IPS DF 6.9 (cell line): ENCODE measurements at regions not wholly inside any gene's neighbourhood (a gene's known extent, or its start where the extent isn't known, plus 50 kb on each side); places are given as distances from the start of the nearest gene placed in this dataset.

Source experiments
- DNase-seq: peaks from one replicate; pipeline ENCODE4 v3.0.0-alpha.2; 2013; ENCODE audit warnings: low read depth, low spot score
- H3K27ac ChIP-seq: one replicate; pipeline ENCODE4 v1.5.1; 2013; ENCODE audit warnings: low read length, control low read depth
- H3K27me3 ChIP-seq: 2 replicates; pipeline ENCODE4 v1.6.1; 2013; ENCODE audit warnings: mild to moderate bottlenecking, low read length; ENCODE audit not compliant: control insufficient read depth, insufficient read depth
- H3K36me3 ChIP-seq: 2 replicates; pipeline ENCODE4 v1.6.1; 2013; ENCODE audit warnings: low read length; ENCODE audit not compliant: control insufficient read depth, insufficient read depth
- H3K4me1 ChIP-seq: 2 replicates; pipeline ENCODE4 v1.6.1; 2013; ENCODE audit warnings: low read length; ENCODE audit not compliant: control insufficient read depth, insufficient read depth
- H3K4me3 ChIP-seq: 2 replicates; pipeline ENCODE4 v1.5.1; 2013; ENCODE audit warnings: mild to moderate bottlenecking, low read length
- H3K9me3 ChIP-seq: 2 replicates; pipeline ENCODE4 v1.6.1; 2013; ENCODE audit warnings: low read length, inconsistent platforms; ENCODE audit not compliant: control insufficient read depth, insufficient read depth
- WGBS: extraction: QIAGEN DNeasy Blood & Tissue Kit; methylation state at CpG from one replicate; pipeline ENCODE4 v1.1.7; 2013; ENCODE audit warnings: mixed read lengths, missing lambda C conversion rate; ENCODE audit not compliant: insufficient read length, insufficient coverage; 5-methylcytosine and 5-hydroxymethylcytosine counted together

- DNase-seq = no peak
- Histone ChIP-seq H3K4me1 (no peaks in the 10 kb centered on the region; the same call in 1 of the 2 replicates), H3K27ac (no peak overlapping the region), H3K9me3 (no peaks in the 10 kb centered on the region), H3K36me3 (no peaks in the 10 kb centered on the region), H3K4me3 (no peak overlapping the region), H3K27me3 (no peaks in the 10 kb centered on the region)
- WGBS = no CpG with 5 or more reads among the region's 4 CpGs
Measured at GRCh38 chr6:4319981-4320683, 184.8 kb upstream of the ECI2 start.

DNA sequence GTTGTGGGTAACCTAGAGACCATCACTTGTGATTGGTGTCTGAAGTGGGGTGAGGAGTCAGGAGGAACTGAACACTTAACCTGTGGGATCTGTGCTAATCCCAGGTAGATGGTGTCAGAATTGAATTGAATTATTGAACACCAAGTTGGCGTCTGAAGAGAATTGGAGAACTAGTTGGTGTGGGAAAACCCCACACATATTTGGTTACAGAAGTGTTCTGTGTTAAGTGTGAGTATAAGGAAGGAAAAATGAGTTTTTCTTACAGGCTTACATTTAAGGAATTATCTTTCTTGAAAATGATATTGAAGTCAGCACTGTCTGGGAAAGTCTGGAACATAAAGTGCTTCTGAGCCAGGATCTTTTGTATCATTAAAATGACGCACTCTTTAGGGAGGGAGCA lies 182.9 kb upstream of the ECI2 start:
- no peaks in the 10 kb centered on the region for H3K36me3 ChIP-seq
- H3K4me1 ChIP-seq = no peaks in the 10 kb centered on the region; the same call in 1 of the 2 replicates
- no peak overlapping the region for H3K27ac ChIP-seq
- no CpG with 5 or more reads among the region's 2 CpGs for WGBS
- no peak overlapping the region for H3K4me3 ChIP-seq
- DNase-seq = no peak
- H3K9me3 ChIP-seq = no peaks in the 10 kb centered on the region
- H3K27me3 ChIP-seq = no peaks in the 10 kb centered on the region

DNA sequence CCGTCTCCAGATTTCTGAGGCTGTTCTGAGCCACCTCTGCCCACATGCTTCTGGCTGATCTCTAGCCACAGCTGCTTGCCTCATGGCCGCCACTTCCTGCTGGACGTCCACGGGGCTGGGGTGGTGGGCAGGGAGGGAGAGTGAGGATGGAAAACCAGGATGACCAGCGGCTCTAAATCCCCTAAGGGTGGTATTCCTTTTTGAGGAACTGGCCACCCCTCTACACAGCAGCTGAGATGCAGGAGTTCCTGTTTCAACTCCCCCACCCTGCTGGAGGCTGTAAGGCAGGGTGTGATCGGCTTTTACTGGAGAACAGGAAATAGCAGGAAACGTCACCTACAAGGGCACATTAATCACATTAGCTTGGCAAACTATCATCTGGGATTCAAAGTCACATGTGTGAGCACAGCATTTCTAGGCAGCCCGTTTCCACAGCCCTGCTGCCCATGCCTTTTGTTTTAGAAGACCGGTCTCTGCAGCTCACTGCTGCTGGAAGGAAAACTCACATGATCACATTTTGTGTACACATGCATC lies 181.6 kb upstream of the ECI2 start:
- Histone ChIP-seq H3K27ac (no peak overlapping the region), H3K27me3 (no peaks in the 10 kb centered on the region), H3K9me3 (no peaks in the 10 kb centered on the region), H3K36me3 (no peaks in the 10 kb centered on the region), H3K4me3 (no peak overlapping the region), H3K4me1 (no peaks in the 10 kb centered on the region)
- DNase-seq = no peak
- WGBS = no CpG with 5 or more reads among the region's 9 CpGs

- DNase-seq = no peak
- Histone ChIP-seq H3K4me1 (no peaks in the 10 kb centered on the region), H3K9me3 (no peaks in the 10 kb centered on the region), H3K4me3 (no peak overlapping the region), H3K27me3 (no peaks in the 10 kb centered on the region), H3K27ac (no peak overlapping the region), H3K36me3 (no peaks in the 10 kb centered on the region)
- no CpG with 5 or more reads among the region's 2 CpGs for WGBS
Measured at GRCh38 chr6:4314201-4314707, 178.9 kb upstream of the ECI2 start.

DNA sequence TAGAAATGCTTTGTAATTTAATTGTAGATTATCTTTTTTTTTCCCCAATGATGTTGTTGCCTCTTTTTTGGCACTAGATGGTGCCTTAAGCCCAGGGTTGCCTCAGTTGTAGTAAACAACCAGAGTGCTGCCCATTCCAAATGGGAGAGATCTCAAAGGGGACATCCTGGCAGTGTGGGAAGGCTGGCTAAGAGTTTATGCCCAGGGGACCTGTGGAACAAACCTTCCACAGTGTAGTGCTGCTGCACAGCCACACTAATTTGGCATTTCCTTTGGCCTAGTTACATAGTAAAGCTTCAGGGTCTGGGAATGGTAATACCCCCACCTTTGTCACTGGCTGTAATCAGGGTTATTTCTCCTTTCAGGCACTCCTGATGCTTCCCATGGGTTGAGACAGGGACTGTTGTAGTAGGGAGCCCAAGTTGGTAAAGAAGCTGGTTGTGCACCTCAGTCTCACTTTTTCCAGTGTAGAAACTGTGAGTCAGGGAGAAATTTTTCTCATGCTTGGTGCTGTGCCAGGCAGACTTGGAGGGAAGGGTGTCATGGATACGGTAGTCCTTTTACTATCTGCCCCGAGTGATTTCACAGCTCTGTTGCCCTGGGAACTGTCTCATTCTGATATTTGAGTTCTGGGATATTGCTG lies 177.8 kb upstream of the ECI2 start:
- Histone ChIP-seq H3K9me3 (no peaks in the 10 kb centered on the region), H3K36me3 (no peaks in the 10 kb centered on the region), H3K27me3 (no peaks in the 10 kb centered on the region), H3K4me1 (no peaks in the 10 kb centered on the region), H3K4me3 (no peak overlapping the region), H3K27ac (no peak overlapping the region)
- no CpG with 5 or more reads among the region's 2 CpGs for WGBS
- DNase-seq = no peak

DNA sequence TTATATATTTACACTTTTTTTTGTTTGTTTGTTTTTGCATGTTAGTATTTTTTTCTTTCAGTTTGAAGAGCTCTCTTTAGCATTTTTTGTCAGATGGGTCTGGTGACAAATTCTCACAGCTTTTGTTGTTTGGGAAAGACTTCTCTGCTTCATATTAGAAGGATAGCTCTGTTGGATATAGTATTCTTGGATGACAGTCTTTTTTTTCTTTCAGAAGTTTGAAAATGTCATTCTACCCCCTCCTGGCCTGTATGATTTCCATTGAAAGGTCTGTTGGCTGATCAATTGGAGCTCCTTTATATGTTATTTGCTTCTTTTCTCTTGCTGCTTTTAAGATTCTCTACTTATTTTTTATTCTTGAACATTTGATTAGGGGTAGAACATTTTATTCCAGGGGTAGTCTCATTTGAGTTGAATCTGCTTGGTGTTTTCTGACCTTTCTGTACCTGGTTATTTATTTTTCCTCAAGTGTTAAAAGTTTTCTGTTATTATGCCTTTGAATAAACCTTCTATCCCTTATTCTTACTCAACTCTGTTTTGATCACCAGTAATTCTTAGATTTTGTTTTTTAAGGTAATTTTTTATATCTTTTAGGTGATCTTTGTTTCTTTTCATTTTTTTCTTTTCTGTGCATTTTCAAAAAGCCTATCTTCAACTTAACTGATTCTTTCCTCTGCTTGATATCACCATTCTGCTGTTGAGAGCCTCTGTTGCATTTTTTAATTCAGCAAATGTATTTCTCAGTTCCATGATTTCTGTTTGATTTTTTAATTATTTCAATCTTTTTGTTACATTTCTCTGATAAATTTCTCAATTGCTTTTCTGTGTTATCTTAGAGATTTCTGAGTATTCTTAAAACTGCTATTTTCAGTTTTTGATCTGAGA lies 176.8 kb upstream of the ECI2 start:
- Histone ChIP-seq H3K9me3 (no peaks in the 10 kb centered on the region), H3K4me1 (no peaks in the 10 kb centered on the region), H3K27ac (no peak overlapping the region), H3K27me3 (no peaks in the 10 kb centered on the region), H3K36me3 (no peaks in the 10 kb centered on the region), H3K4me3 (no peak overlapping the region)
- no peak for DNase-seq

DNA sequence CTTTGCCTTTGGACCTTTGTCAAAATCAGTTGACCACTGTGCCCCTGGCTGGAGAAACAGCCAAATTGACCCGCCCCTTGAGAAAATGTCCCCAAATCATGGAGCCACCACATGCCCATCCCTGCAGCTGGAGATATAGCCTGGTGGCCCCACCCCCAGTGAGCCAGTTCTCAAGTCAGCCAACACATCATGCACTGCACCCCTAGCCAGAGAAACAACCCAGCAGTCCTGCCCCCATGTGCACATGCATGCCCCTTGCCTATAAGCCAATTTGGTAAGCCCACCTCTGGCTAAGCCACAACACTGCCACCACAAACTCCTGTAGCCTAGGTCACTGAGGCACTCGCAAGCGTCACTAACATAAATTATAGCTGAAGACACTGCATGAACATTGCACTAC lies 174.2 kb upstream of the ECI2 start:
- no peaks in the 10 kb centered on the region for H3K36me3 ChIP-seq
- DNase-seq = no peak
- WGBS = no CpG with 5 or more reads among the region's 3 CpGs

DNA sequence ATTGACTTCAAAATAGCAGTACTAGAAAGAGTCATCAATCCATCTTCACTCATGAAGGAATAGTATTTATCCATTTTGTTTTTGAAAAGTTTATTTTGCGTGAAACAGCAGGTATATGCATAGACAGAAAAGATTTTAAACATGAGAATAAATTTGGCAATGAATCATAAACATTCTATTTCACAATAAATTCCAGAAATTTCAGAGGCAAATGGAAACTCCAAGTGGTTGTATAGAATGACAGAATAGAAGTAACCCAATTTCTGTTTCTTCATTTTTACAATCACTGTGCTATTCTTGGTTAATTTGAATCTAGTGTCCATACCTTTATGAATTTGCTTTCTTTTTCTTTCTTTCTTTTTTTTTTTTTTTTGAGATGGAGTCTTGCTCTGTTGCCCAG lies 173.0 kb upstream of the ECI2 start:
- Histone ChIP-seq H3K36me3 (no peaks in the 10 kb centered on the region), H3K4me1 (no peaks in the 10 kb centered on the region), H3K4me3 (no peak overlapping the region), H3K27ac (no peak overlapping the region), H3K27me3 (no peaks in the 10 kb centered on the region), H3K9me3 (no peaks in the 10 kb centered on the region)
- no CpG with 5 or more reads among the region's 1 CpG for WGBS
- DNase-seq = no peak

More for the DNA sequence above, 174.2 kb upstream of the ECI2 start:
- H3K27ac ChIP-seq = no peak overlapping the region
- no peaks in the 10 kb centered on the region for H3K9me3 ChIP-seq
- no peak overlapping the region for H3K4me3 ChIP-seq
- no peaks in the 10 kb centered on the region for H3K27me3 ChIP-seq
- H3K4me1 ChIP-seq = no peaks in the 10 kb centered on the region

GRCh38 chr6:4304927-4305455 lies 169.6 kb upstream of the ECI2 start:
- Histone ChIP-seq H3K4me3 (no peak overlapping the region), H3K27ac (no peak overlapping the region), H3K36me3 (no peaks in the 10 kb centered on the region), H3K9me3 (no peaks in the 10 kb centered on the region), H3K27me3 (no peaks in the 10 kb centered on the region), H3K4me1 (no peaks in the 10 kb centered on the region)
- DNase-seq = no peak

DNA sequence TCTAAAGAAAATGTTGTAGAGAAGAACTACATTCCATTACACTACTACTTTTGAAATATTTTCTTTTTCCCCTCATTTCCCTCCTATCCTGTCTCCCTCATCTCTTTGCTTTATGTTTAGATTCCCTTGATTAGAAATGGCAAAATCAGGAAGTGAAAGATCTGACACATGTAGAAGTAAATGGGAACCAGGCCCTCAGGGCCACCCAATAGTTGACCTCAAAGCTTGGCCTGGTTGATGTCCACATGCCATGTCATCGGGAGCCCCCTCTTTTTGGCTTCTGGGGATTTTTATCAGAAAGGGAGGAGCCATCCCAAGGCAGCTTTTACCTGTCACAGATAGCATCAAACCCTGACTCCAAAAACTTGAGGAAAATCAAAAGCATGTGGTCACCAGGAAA lies 168.3 kb upstream of the ECI2 start:
- Histone ChIP-seq H3K4me1 (no peaks in the 10 kb centered on the region), H3K27me3 (no peaks in the 10 kb centered on the region), H3K36me3 (no peaks in the 10 kb centered on the region), H3K27ac (no peak overlapping the region), H3K9me3 (no peaks in the 10 kb centered on the region), H3K4me3 (no peak overlapping the region)
- no CpG with 5 or more reads among the region's 1 CpG for WGBS
- DNase-seq = no peak
